ELF-1 (cell line): ENCODE measurements at regions not wholly inside any gene's neighbourhood (a gene's known extent, or its start where the extent isn't known, plus 50 kb on each side); places are given as distances from the start of the nearest gene placed in this dataset.

Experiments used
- DNase-seq: peaks from one replicate; pipeline ENCODE4 v3.0.0-alpha.2; 2016; ENCODE audit warnings: low read depth, low spot score

DNA sequence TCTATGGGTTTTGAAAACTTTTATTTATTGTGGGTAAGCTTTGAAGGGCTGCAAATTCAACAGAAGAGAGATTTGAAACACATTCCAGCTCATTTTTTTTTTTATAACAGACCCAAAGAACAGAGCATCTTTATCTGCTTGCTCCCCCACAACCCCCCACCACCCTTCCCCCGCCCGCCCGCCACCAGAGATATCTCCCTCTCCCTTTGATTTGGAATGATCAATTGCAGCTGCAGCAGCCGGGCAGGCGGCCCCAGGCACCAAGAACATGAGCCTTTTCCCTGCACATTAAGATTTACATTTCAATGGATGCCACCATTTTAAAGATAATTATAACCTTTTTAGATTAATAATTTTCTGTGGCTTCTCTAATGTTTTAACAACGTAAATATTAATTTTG, 510.9 kb downstream of the ZNF608 start:
- no peak for DNase-seq

DNA sequence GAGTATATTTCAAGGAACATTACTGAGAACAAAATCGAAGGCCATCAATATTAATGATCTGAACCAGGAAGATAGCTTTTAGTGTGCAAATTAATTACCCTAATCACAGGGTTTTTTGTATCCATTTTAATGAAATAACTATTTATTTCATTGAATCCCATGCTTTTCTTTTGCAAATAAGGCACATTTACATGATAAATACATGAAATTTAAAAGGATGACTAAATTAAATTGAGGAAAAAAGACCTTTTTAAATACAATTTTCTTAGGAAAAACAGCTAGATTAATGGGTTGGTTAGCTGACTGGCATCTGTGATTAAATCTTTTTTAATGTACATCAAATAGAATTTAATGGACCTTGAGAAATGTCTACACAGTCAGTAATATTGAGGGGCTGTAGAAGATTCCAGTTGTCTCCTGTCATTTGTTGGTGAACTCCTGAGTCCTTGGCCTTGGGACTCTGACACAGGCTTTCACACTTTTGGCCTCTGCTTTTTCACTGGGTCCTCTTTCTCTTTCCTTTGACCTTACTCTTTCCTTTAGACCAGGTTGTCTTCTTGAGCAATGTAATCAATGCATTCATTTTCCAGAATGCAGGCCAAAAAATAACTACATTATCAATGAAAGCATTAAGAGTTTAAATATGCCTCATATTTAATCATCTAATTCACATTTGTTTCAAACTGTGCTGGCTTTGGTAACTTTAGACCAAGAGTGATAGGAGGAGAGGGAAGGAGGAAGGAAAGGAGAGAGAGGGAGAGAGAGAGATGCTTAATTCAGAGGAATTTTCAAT, 511.5 kb downstream of the ZNF608 start:
- no peak for DNase-seq

DNA sequence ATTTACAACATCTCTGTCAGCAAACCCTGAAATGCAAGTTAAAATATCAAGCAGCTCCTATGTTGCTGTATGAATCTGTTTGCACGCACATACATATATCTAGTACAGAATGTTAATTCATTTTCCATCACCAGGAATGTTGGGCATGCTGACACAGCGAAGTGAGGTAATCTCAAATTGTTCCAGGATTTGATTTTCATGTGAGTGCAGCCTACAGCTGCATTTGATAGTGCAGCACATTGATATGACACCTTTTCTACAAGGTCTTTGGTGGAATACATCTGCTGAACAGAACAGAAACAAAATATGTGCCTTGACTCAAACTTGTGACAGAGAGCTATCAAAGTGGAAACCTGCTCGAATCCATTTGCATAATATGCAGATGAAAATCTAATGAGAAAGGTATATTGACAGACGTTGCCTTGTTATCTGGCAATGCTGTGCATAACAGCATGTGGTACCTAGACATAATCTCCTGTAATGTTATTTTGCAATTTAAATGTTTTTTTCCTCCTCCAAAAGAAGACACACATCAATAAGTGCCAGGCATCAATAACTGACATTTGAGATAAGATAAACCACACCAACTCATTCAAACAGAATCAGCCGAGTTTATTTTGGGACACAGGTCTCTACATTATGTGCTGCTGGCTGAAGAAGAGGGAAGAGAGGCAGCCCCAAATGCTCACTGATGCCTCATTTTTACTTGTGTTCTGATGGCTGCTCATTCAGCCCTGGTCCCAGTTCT, 512.2 kb downstream of the ZNF608 start:
- no peak for DNase-seq

DNA sequence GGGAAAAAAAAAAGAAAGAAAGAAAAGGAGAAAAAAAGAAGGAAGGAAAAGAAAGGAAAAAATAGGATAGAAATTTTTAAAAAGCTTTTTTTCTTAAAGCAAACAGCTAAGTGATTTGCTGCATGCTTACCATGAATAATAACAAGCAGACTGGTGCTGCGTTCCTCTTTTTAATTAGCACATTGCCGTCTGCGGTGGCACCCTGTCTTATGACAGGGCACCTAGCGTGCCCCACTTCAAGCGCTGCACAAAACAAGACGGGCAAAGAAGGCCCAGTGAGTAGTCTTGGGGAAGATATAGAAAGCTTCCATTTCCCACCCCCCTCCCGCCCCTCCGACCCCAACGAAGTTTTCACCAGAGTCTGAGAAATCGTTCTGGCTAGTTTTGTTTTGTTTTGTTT, 513.9 kb downstream of the ZNF608 start:
- no peak for DNase-seq

DNA sequence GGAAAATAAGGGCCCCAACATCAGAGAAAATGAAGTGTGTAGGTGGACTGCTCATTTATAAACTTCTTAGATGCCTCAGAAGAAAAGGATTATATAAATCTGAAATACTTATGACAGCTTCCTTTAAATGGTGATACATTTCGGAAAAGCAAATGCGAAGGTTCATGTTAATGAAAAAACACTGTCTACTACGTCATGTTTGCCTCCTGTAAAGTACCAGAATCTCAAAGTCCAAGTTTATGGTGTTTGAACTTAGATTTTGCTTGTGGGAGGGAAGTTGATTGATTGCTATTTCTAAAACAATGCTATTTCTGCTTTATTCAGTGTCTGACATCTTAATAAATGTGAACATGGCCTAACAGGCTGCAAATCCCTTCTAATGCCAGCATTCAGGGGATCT, 514.6 kb downstream of the ZNF608 start:
- DNase-seq: no peak

- DNase-seq: peak; percentile 40
These were observed 515.2 kb downstream of the ZNF608 start for GRCh38 chr5:124231230-124231629.

- peak; percentile 24 for DNase-seq
These were observed 516.0 kb downstream of the ZNF608 start for GRCh38 chr5:124230456-124230855.

DNA sequence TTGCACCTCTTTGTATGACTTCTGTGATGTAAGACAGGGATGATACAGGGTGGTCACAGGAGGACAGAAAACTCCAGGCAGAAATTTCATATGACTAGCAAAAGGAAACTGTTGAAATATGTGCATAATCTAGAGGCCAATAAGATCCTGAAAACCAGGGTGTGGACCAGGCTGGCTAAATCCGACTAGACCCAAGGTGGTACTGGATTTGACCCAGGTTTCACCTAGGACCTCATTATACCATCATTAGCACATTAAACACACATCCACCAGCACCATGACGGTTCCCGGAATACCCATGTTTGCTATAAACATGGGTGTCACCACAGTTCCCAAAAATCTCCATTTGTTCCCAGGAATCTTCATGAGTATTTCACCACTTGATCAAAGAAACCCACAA, 517.1 kb downstream of the ZNF608 start:
- no peak for DNase-seq

DNA sequence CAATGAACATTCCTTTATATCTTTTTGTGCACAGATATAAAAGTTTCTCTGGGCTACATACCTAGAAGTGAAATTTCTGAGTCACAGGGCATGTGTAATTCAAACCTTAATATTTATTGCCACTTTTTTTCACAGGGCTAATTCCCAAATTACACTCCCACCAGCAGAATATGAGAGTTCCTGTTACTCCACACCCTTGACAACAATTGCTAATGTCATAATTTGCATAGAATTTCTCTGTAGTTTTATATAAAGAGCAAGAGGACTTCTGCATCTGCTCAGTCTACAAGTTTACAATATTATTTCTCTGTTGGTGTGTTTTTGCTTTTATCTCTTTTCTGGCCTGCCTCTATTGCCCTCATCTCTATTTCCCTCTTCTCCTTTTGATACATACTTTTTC, 518.5 kb downstream of the ZNF608 start:
- DNase-seq: no peak

DNA sequence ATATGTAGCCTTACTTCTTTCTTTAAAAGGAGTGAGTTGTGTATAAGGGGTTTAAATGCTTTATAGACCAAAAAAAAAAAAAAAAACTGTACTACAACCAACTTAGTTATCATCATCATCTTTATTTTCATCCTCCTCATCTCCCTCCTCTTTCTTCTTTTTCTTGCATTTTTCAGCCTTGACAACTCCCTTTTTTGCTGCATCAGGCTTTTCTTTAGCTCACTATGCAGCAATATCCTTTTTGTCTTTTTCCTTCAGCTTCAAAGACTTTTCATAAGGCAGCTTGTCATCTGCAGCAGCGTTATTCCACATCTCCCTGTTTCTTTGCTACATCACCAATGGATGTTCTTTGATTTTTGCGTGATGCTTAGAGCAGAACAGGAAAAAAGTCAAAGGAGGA, 526.0 kb downstream of the ZNF608 start:
- no peak for DNase-seq

GRCh38 chr5:124212934-124213333, 533.5 kb downstream of the ZNF608 start:
- DNase-seq: no peak

DNA sequence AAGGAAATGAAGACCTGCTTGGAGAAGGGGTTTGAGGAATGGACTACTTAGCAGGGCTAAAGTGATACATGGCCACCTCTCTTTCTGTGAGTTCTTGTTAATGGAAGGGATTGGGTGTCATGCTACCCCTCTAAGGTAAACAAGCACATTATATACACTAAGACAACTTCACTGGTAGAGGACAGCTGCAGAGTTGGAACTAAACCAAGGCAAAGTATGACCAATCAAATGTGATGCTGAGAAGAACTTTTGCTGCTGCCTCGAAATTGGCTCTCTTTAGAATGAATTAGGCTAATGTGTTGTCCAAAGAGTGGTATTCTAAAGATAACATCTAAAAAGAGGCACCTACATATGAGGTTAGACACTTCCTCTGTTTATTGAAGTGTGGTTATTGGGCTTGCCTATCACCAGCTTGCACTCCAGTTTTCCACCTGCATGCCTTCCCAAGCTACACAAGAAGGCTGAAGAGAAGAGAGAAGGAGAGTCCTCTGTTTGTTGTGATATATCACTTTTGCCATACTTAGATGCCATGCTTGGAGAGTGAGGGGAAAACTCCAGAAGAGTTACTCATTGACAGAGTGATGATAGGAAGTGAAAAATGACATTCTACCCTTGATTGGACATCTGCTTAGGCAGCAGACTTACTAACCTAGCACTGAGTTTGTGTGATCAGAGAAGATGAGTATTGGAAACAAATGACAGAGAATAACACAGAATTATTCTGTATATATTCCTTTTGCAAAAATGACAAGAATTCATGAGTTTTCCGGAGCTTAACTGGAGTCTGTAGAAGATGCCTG, 536.1 kb downstream of the ZNF608 start:
- no peak for DNase-seq

DNA sequence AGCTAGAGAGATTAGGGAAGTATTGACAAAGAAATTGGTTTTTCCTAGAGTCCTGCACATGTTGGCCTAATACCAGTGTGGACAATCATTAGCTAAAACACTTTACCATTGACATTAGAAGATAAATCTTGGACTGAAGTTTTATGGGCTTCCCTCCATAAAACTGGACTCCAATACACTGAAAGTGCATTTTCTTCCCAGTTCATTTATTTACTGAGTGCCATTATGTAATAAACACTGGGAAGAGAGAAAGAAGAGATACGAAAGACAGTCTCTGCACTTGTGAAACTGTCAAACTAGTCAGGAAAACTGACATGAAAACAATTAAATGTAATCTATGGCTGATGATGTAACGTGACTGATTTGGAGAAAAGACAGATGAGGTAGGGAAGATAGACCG, 539.3 kb downstream of the ZNF608 start:
- DNase-seq: no peak

DNA sequence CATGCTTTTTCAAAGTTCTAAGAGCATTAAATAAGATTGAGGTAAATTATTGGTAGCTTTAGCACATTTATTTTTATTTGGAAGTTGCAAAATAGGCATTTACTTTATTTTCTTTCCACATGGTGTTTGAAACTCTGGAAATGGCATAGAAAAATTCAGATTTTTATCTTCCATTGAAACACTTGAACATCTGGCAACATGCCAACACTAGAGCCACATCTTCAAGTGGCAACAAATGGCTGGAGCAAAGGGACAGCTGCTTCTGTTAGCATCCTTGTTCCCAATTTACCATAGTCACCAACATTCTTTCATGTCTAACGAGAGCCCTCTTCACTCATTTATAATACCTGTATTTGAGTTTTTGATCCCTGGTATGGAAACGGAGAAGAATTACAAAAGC, 539.9 kb downstream of the ZNF608 start:
- DNase-seq: no peak

- DNase-seq: no peak
These were observed 543.1 kb downstream of the ZNF608 start for GRCh38 chr5:124203303-124203702.

GRCh38 chr5:124200381-124200780, 546.1 kb downstream of the ZNF608 start:
- DNase-seq: no peak

DNA sequence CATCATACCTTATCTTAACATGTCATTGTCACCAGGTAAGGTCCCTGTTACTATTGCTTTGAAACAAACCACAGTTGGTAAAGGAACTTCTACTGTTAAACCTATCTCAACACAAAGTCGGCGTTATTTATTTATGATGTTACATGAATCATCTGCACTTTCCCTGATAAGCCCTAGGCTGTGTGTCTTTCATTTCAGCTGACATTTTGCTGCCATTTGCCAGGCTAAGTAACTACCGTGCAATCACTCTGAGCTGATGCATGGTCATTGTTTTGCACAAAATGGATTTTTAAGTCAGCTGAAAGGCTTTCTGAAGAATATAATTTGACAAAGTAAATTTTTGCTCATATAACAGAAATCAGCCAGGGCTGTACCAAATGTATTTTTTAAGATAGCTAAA, 546.5 kb downstream of the ZNF608 start:
- no peak for DNase-seq

DNA sequence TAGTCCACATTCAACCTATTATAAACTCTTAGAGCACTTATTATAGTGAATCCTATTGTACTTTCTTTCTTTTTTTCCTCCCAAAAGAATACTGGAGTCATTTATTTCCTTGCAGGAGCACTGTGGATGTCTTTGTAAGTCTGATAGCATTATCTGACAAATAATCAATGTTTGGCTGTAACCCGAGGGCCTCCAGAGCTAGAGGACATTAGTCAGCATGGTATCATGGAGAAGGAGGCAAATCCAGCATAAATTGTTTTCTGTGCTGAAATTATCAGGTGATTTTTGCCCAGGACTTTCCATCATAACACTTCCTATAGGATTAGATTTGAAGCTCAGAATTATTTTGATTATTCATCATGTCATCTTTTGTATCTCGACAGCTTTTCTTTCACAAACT, 551.0 kb downstream of the ZNF608 start:
- DNase-seq: no peak

DNA sequence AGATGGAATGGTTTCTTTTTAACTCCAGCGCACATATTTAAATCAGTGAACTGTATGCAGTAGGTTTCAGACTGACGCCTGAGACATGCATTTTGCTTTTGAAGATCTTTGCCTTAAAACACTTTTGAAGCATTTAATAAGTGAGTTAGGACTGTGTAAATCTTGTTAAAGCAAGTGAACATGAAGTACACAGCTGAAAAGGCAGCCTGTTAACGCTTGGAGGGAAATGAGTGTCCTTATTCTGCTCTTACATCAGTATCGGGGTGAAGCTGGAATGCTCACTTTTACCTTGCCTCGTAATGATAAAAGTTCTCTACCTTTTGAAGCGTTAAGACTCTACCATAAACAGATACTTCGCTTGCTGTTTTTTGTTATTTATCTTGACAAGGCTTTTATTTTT, 552.2 kb downstream of the ZNF608 start:
- DNase-seq: no peak

DNA sequence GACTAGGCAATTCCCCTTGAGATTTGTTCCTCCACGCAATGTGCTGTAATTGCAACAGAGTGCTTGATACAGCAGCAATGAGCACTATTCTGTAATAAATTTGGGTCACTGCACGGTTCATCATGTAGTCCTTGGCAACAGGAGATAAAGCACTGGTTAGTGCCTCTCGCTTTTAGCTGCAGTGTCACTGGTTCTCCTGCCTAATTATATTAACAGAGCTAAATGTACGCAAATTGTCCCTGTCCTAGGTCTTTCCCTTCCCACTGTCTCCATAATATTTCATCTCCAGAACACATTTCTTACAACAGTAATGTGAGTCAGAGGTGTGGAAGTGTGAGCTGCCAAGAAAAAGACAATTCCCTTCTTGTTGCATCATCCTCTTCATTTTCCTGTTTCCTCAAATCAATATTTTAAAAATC, 553.1 kb downstream of the ZNF608 start:
- DNase-seq: no peak

GRCh38 chr5:124192716-124193115, 553.7 kb downstream of the ZNF608 start:
- DNase-seq: no peak

GRCh38 chr5:124185716-124186115, 560.7 kb downstream of the ZNF608 start:
- no peak for DNase-seq
